Breast epithelium (tissue), 4 donors: ENCODE measurements at regions not wholly inside any gene's neighbourhood (a gene's known extent, or its start where the extent isn't known, plus 50 kb on each side); places are given as distances from the start of the nearest gene placed in this dataset.
A peak's percentile ranks its signal among the peaks of the same experiment; 100 is the strongest.

Source experiments
- DNase-seq, 2 donors: peaks; one replicate each; pipeline ENCODE4 v3.0.0-alpha.2; 2019; ENCODE audit warnings: low spot score in 2 of 2
- H3K27ac ChIP-seq, 2 donors: fragments of 200-600 bp; sonication (generic) in 1 of 2; one replicate each; pipeline ENCODE4 v1.5.1; 2016 to 2019; ENCODE audit warnings: mild to moderate bottlenecking in 1 of 2
- H3K27me3 ChIP-seq, 2 donors: fragments of 200-600 bp; sonication (generic) in 1 of 2; one replicate each; pipeline versions ENCODE4 v1.5.1 to v1.6.0; 2017 to 2019; ENCODE audit warnings: control low read depth in 1 of 2, mild to moderate bottlenecking in 1 of 2
- H3K36me3 ChIP-seq: fragments of 200-600 bp; one replicate; pipeline ENCODE4 v1.5.1; 2019
- H3K4me1 ChIP-seq, 2 donors: fragments of 200-600 bp; sonication (generic); one replicate each; pipeline ENCODE4 v1.5.1; 2016 to 2019; ENCODE audit warnings: control low read depth in 1 of 2
- H3K4me3 ChIP-seq, 3 donors: fragments of 200-600 bp; sonication (generic); 1 replicate in 2 of 3; 2 replicates in 1 of 3; pipeline ENCODE4 v1.5.1; 2016 to 2019; ENCODE audit warnings: mild to moderate bottlenecking in 3 of 3, moderate library complexity in 2 of 3
- H3K9me3 ChIP-seq, 2 donors: fragments of 200-600 bp; sonication (generic) in 1 of 2; one replicate each; pipeline ENCODE4 v1.5.1; 2016 to 2019; ENCODE audit warnings: control low read depth in 1 of 2
- POLR2A ChIP-seq: fragments of 450-650 bp; IDR thresholded peaks from one replicate; pipeline ENCODE4 v1.6.1; 2016; ENCODE audit warnings: antibody characterized with exemption, mild to moderate bottlenecking, moderate library complexity
- POLR2AphosphoS5 ChIP-seq, 3 donors: sonication (generic); formaldehyde crosslinking; IDR thresholded peaks; one replicate each; pipeline ENCODE4 v1.6.1; 2017; ENCODE audit warnings: antibody characterized with exemption in 3 of 3
- intact Hi-C: fragments of 100-400 bp; cut with DNase I; formaldehyde crosslinking; loops from one replicate; pipeline ENCODE4 v1.15.1; 2023; ENCODE audit warnings: low total_unique reads
- TF ChIP-seq, protein P1 (sequence below), 3 donors: fragments of 450-650 bp; IDR thresholded peaks; one replicate each; pipeline ENCODE4 v1.5.1; 2016 to 2017; ENCODE audit warnings: antibody characterized with exemption in 3 of 3, mild to moderate bottlenecking in 3 of 3, moderate library complexity in 3 of 3

DNA sequence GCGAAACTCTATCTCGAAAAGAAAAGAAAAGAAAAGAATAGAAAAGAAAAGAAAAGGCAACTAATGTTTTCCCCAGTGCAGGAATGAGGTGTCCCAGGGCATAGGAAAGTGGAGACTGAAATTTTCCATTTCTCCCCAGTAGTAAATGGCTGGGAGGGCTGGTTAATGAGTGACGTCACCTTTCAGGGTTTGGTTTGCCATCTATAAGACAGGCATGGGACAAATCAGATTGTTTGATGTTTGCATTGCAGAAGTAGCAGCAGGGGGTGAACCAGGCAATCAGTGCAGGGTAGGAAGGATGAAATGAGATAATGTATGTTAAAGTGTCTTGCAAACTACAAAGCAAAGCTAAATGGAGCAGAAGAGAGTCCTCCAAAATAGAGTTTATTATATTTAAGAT, 533.4 kb downstream of the PKHD1 start:
- no peaks in the 10 kb centered on the region for H3K36me3 ChIP-seq
- TF ChIP-seq, protein P1, sequence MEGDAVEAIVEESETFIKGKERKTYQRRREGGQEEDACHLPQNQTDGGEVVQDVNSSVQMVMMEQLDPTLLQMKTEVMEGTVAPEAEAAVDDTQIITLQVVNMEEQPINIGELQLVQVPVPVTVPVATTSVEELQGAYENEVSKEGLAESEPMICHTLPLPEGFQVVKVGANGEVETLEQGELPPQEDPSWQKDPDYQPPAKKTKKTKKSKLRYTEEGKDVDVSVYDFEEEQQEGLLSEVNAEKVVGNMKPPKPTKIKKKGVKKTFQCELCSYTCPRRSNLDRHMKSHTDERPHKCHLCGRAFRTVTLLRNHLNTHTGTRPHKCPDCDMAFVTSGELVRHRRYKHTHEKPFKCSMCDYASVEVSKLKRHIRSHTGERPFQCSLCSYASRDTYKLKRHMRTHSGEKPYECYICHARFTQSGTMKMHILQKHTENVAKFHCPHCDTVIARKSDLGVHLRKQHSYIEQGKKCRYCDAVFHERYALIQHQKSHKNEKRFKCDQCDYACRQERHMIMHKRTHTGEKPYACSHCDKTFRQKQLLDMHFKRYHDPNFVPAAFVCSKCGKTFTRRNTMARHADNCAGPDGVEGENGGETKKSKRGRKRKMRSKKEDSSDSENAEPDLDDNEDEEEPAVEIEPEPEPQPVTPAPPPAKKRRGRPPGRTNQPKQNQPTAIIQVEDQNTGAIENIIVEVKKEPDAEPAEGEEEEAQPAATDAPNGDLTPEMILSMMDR (IDR thresholded peaks at IDR 0.05) = no peak
- TF ChIP-seq POLR2AphosphoS5 (IDR thresholded peaks at IDR 0.05) = no peak
- TF ChIP-seq POLR2A = no peak

GRCh38 chr6:51559059-51559458, 528.4 kb downstream of the PKHD1 start:
- Histone ChIP-seq H3K9me3 (no peaks in the 10 kb centered on the region), H3K36me3 (no peaks in the 10 kb centered on the region), H3K4me1 (no peaks in the 10 kb centered on the region), H3K4me3 (no peak overlapping the region), H3K27ac (no peak overlapping the region), H3K27me3 (no peaks in the 10 kb centered on the region)
- TF ChIP-seq, protein P1 (IDR thresholded peaks at IDR 0.05) = peak in 2 of 3 donors; percentile 18 to 34
- TF ChIP-seq POLR2AphosphoS5 (IDR thresholded peaks at IDR 0.05) = no peak
- no peak for TF ChIP-seq POLR2A
- DNase-seq = no peak
- intact Hi-C loops = no loop called here

More for the DNA sequence above, 533.4 kb downstream of the PKHD1 start:
- no peaks in the 10 kb centered on the region for H3K27me3 ChIP-seq
- DNase-seq = no peak
- H3K9me3 ChIP-seq = no peaks in the 10 kb centered on the region
- H3K4me3 ChIP-seq = no peak overlapping the region
- intact Hi-C loops = no loop called here
- H3K4me1 ChIP-seq = no peaks in the 10 kb centered on the region
- H3K27ac ChIP-seq = no peak overlapping the region

- H3K4me1 ChIP-seq = no peaks in the 10 kb centered on the region
- H3K27me3 ChIP-seq = no peaks in the 10 kb centered on the region
- intact Hi-C loops = no loop called here
- DNase-seq = no peak
- H3K9me3 ChIP-seq = no peaks in the 10 kb centered on the region
- H3K36me3 ChIP-seq = no peaks in the 10 kb centered on the region
- H3K27ac ChIP-seq = no peak overlapping the region
- TF ChIP-seq, protein P1 (IDR thresholded peaks at IDR 0.05) = no peak
- TF ChIP-seq POLR2AphosphoS5 (IDR thresholded peaks at IDR 0.05) = no peak
- no peak for TF ChIP-seq POLR2A
- no peak overlapping the region for H3K4me3 ChIP-seq
Measured at GRCh38 chr6:51562198-51562597, 525.2 kb downstream of the PKHD1 start.
